D341Med (cell line): ENCODE measurements at regions not wholly inside any gene's neighbourhood (a gene's known extent, or its start where the extent isn't known, plus 50 kb on each side); places are given as distances from the start of the nearest gene placed in this dataset.
"Not testable (repeated sequence)": the region's sequence is repeated elsewhere in the genome, so short reads cannot be mapped to it uniquely, and the experiment has no call there.

Source experiments
- DNase-seq: peaks from one replicate; pipeline ENCODE4 v3.0.0; 2012; ENCODE audit warnings: low spot score

DNA sequence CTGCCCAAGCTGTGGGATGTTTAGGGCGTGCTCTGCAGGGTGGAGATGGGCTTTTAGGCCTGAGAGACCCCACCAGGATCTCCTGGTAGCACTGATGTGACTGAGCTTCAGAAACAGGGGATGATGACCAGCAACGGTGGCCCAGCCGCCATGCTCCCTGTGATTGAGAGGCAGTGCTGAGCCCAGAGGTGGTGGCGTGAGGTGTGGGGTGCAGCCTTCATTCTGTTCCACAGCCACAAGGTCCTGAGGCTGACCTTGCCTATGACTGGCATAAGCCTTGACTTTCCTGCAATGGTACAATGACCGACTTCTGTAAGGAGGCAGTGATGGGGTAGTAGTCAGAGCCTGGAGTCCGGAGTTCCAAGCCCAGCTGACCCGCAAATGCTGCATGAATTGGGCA lies 263.3 kb downstream of the TSN start:
- DNase-seq = no peak

DNA sequence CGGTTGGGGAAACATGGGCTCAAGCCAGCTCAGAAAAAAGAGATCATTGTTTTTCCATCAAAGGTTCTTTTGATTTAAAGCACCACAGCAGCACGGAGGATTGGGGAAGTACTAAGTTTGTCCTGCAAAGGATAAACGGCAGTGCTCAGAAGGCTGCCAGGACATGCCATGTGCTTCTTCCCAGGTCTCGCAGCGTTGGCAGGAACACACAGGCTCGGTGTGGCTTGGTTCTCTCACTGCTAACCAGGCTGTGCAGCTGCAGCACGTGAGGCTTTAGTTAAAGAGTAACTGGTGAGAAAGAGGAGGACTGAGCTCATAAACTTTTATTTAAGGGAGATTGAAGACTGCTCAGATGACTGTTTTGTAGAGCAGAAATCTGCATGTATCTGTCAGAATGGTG lies 264.3 kb downstream of the TSN start:
- DNase-seq = no peak

DNA sequence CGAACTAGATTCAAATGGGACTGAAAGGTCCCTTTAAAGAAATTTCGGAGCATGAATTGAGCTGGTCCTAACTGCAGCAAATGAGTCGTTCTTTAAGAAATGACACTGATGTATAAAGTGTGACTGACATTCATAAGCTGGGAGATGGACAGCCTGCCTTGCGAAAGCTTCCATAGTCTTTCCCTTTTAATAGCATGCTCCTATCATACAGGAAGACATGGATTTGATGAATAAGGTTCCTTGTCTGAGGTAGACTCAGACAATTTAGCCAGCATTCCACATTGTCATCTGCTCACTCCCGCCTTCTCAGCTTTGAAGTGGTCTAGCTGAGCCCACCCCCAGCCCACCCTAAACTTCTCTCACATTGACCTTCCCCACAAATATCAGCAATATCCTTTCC lies 264.9 kb downstream of the TSN start:
- no peak for DNase-seq

DNA sequence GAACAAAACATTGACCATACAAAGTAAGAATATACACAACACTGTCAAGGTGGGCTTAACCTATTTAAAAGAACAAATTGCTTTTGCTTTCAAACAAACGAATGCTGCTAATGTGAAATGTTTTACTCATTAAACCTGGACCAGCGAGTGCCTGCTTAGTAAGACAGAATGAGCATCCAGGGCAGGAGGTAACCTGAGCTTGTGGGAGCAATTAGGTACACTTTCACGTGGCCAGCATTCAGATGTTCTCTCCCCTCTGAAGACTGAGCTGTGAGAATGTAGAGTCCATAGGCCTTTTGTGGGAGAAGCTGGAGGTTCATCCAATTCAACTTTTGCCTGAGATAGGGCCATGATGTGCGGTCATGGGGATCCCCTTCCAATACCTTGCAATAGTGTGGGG lies 266.5 kb downstream of the TSN start:
- no peak for DNase-seq

DNA sequence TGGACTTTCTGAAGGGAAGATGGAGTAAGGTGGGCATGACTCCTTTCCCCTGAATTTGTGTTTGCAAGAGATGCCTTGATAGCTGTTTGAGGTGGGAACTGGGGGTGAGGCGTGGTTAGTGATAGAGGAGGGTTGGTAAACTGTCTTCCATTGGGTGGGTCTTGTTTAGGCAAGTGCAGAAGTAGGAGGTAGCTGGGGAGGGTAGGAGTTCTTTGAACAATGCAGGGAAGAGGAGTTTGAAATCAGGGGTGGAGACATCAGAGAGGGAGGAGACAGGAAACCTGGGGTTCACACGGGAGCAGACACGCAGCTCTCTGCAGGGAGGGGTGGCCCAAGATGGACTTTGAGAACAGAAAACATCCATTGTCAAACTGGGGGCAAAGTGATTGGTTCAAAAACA lies 267.1 kb downstream of the TSN start:
- DNase-seq = no peak

DNA sequence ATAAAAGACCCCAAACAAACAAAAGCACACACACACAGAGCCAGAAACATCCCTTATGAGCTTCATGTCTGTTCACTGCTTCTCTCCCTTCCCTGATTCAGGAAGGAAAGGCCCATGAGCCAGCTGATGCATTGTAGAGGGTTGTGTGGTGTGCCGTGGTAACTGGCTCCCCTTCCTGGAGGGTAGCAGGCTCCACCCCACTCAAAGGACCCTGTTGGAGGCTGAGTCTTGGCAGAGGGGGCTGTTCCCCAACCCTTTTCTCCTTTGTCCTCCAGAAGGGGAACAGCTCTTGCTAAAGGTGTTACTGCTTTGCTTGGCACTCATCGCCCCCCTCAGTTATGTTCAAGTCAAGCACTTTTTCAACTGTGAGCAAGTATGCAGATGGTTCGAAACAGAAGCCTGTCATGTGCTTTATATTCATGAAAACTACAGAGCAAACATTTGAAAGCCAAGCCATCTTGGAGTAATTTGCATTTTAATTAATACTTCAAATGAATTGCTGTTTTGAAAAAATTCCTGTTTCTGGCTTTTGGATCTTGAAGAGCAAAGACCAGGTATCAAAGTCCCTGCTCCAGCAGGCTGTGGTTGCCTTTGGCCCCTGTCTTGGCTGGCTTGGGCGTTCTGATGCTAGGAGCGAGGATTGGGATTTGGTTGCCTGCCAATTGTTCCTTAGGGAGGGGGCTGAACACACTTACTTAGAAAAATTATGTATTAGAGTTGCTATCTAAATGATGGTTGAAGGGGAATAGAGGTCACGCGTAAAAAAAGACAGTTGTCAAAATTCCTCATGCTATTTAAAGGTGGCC lies 267.8 kb downstream of the TSN start:
- DNase-seq = no peak

DNA sequence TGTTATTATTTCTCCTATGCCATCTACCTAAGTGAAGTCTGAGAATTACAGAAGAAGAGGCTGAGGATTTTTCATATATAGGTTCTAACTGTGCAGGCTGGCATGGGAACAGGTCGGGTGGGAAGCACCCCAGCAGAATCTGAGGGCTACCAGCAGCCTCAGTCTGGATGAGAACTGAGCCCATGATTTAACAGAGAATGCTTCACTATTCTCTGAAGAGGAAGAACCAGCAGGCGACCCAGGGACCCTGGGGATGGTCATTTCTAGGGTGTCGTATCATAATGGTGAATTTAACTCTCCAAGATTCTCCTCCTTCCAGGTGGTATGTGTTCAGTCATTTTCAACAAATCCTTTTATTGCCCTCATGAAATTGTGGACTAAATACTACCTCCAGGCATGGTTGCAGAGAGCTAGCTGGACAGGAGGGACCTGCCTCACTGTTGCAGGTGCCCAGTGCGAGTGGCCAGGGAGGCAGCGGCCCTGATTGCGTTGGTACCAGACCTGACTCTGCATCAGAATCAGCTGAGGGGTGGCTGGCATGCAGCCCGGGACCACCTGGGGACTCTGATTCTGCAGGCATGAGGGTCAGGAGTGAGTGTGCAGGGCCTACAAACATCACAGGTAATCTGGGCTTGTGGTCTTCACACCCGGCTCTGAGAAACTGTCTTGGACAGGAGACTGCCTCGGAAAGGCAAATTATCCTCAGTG lies 272.2 kb downstream of the TSN start:
- no peak for DNase-seq

DNA sequence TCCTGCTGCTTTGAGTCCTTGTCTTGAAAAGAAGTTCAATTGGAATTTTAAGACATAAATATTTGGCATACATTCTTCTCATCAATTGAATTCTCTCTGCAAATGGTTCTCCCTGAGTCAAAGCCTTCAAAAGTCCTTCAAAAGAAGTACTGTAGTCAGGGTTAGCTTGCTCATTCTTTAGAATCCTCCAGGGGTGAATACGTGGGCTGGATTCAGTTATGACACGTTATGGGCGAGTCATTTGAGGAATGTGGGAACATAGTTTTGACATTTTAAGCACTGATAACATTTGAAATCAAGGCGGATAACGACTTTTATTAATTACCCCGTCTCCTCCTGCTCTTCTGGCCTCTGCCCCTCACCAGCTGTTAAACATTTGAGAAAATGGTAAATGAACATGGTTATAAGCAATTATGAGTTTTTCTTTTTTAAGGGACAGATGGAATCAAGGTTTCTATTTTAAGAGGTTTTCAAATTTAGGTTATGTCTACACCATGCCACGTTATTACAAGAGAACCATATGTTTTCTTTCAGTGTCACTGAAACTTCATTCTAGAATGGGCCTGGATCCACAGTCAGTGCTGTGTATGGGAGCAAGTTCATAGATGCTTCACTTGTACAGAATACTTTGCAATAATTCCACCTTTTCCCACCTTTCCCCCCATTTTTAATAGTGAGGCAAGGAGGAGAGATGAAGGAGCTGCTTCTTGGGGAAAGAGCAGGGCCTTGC lies 273.1 kb downstream of the TSN start:
- DNase-seq = no peak

DNA sequence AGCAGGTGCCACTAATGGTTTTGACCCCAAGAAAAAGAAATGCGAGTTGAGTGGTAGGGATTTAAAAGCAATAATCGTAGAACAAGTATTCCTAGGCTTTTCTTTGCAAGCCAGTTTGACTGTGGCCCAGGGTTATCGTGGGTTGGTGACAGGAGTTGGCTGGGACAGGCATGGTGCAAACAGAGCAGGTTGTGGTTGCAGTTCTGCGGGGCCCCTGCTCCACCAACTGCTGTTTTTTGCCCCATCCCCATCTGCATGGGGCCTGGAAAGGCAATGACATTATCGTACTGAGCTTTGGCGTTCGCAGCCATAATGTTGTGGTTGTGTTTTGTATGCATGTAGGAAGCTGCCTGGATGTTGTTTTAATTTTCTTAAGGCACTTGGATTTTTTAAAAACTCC lies 274.0 kb downstream of the TSN start:
- no peak for DNase-seq

DNA sequence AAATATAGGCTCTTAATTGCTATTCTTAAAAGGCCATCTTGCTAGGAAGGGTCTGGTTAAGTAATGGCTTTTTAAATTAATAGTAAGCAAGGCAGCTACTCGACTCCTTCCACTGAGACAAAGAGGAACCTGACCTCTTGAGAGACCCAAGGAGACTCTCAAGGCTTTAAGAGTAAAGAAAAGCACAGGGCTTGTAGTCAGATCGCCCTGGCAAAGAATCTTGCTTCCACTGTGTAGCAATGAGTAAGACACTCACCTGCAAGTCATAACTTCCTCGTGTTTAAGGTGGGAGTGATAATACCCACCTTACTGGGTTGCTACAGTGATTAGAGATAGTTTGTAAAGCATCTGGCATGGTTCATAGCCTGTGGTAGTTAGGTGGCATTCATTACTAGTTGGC lies 274.5 kb downstream of the TSN start:
- DNase-seq = no peak

DNA sequence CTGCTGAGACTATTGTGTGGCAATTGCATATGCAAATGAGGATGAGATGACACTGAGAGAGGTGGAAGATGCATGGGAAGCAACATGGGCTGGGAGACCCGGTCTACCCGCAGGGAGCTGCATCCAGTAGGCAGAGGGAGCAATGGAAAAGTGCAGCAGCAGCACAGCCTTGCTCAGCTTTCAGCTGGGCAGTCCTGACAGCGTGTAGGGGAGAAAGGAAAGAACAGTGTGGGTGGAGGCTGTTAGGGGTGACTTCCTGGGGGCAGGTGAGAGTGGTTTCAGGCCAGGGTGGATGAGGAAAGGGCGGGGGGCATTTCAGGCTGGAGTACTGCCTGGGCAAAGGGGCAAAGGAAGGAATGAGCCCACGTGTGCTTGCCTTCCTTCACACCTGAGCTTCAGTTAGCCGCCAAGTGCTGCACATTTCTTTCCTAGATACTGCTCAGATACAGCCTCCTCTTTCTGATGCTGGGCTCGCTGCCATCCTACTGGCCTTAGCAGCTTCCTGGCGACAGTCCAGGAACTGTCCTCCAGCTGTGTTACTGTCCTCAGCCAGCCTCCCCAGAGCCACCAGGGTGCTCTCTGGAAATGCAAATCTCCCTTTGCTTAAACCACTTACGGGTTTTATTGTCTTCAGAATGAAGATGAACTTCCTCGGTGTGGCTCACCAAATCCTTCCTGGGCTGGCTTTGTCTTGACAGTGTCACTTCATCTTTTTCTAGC lies 276.3 kb downstream of the TSN start:
- DNase-seq = no peak

DNA sequence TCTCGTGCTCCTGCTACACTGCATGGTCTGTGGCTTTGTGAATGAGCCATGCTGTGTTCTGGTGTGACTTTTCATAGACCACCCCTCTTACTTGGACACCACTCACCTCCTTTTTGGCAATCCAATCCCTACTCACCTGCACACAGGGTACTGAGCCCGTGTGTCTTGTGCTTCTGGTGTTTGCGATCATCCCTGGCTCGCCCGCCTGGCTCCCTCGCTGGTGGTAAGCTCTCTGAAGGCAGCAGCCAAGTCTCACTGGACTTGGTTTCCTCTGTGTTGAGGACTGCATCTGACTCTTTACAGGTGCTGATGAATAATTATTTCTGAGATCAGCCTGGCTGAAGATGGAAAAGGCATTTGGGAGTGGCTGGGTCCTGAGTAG lies 276.8 kb downstream of the TSN start:
- DNase-seq = no peak

DNA sequence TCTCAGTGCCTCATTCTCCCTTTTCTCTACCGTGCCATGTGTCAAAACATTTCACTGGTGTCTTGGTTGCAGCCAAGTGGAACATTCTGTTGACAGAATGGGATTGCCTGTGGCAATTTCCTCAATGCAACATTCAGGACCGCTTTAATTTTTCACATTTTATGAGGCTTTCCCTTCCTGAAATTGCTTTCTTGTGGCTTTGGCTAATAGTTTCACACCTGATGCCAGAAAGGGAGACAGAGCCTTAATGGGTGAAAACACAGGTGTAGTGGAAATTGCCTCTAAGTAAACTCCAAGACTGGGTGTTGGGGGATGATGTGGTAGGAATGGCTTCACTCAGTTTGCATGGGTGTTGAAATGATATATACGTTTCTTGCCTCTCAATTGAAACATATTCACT lies 278.3 kb downstream of the TSN start:
- no peak for DNase-seq

DNA sequence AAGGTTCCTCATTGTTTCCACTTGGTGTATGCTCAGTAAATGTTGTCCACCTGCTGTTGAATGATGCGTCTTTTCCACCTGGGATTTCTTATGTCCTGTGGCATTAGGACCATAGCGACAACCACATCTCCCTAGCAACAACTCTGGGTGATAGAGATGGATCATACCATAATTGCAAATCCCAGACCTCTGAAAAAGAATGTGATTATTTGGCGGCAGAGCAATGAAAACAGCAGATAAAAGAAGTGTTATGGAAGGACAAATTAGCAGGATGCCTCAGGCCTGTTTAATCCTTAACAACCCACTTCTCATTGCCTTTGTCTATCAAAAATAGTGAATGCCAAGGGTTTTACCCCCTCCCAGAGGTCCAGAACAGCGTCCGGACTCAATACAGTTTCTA lies 278.9 kb downstream of the TSN start:
- no peak for DNase-seq

DNA sequence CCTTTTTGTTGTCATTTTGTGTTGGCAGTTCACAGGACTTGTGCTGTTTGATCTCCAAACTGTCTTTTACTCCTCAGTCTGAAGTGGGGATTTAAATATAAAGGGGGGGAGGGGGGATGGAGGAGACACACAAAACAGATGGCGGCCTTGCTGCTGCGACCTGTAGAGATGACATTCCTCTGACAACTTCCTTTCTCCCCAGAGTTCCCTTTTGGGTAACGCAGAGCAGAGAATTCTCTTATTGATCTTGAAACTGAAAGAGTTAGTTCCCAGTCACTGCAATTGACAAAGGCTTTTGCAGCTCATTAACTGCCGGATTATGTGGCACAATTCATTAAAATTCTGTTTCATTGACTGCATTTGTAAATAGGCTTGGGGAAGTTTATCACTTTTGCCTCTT lies 279.3 kb downstream of the TSN start:
- DNase-seq = no peak

DNA sequence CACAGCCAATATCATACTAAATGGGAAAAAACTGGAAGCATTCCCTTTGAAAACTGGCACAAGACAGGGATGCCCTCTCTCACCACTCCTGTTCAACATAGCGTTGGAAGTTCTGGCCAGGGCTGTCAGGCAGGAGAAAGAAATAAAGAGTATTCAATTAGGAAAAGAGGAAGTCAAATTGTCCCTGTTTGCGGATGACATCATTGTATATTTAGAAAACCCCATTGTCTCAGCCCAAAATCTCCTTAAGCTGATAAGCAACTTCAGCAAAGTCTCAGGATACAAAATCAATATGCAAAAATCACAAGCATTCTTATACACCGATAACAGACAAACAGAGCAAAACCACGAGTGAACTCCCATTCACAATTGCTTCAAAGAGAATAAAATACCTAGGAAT lies 283.4 kb downstream of the TSN start:
- DNase-seq = not testable (repeated sequence)

DNA sequence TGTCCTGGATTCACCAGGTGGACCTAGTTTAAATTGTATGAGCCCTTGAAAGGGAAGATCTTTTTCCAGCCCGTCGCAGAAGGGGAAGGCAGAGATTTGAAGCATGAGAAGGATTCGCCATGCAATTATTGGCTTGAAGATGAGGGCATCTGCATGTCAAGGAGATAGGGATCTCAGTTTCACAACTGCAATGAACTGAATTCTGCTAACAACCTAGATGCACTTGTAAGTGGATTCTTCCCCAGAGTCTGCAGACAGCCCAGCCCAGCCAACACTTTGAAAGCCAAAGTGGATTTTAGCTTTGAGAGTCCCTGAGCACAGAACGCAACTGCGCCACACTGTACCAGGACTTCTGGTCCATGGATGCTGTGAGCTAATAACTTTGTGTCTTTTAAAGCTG lies 286.0 kb downstream of the TSN start:
- no peak for DNase-seq

DNA sequence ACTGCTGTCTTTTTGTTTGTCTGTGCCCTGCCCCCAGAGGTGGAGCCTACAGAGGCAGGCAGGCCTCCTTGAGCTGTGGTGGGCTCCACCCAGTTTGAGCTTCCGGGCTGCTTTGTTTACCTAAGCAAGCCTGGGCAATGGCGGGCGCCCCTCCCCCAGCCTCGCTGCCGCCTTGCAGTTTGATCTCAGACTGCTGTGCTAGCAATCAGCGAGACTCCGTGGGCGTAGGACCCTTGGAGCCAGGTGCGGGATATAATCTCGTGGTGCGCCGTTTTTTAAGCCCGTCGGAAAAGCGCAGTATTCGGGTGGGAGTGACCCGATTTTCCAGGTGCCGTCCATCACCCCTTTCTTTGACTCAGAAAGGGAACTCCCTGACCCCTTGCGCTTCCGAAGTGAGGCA lies 296.2 kb downstream of the TSN start:
- not testable (repeated sequence) for DNase-seq

DNA sequence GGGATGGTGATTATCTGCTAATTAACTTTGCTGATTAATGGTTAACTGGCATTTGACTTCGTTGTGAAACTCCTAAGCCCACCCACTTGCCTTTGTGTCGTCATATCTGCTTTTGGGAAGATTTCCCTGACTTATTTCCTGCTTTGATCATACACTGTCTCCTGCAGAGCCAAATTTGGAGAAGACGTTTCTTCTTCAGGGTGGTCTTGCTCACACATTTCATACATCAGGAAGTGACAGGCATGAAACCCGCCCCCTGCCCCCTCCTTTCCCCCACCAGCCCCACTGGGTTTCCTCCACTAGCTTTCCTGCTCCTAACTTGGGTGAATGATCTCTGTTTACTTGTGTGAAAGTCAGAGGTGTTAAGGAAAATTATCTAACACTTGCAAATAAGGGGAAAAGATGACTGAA lies 300.1 kb downstream of the TSN start:
- no peak for DNase-seq

DNA sequence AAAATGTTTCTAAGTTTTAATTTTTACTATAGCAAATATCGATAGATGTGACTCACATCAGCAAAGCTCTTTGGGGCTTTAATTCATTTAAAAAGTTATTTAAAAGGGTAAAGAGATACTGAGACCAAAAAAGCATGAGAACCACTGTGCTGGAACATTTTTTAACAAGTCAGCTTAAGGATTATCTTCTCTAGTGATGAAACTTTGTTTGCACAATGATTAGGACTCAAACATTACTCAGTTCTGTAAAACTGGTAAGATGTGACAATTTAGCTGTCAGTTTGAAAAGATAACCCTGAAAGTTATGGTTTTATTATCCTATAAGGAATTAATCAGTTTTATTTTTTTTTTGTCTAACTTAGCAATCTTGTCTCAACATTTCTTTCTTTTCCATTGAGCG lies 301.4 kb downstream of the TSN start:
- DNase-seq = no peak

DNA sequence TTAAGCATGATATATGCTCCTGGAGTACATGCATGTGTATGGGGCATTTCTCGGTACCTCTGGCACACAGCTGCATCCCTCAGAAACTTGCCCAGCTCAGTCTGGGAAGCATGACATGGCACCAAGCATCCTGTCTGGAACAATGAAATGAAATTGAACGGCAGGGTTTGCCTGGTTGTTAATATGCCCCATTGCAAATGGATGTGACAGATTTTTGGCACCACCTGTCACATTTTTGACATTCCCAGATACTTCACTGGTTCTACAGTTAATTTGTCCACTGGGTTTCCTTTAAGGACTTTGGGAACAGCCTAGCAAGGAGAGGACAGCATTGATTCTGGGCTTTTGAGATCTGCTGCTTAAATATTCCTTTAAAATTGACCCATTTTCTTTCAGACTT lies 305.8 kb downstream of the TSN start:
- DNase-seq = no peak

DNA sequence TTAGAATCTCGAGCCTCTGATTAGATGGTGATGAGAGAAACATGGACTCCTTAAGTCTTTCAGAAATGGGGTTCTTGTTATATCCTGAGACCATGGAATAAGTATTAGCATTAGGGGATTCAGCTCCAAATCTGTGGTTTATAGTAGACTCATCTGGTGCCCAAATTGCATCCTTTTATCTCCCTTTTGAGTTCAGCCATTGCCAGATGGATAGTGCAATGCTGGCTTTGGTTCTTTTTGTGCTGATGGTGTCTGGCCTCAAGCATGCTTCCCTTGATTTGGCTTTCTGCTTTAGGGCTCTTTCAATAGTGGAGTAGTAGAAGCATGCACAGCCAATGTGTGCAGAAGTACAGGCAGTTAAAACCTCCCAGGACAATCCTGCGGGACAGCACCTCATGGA lies 306.4 kb downstream of the TSN start:
- no peak for DNase-seq

DNA sequence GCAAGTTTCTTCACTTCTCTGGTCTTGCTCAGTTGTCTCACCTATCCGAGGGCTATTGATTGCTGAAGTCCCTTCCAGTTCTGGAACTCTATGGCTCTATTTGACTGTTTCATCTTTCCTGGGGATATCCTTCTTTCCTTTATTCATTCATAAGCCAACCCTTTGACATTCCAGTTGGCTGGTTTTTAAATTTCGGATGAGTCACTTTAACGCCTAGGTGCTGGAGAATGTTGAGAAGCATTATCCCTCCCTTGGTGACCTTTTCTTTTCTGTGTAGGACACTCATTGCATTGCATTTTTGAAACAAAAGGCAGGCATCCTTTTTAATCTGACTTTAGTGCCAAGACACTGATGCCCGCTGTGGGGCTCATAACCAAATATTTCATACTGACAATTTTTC lies 307.1 kb downstream of the TSN start:
- no peak for DNase-seq
